ENCODE measurements at regions not wholly inside any gene's neighbourhood (a gene's known extent, or its start where the extent isn't known, plus 50 kb on each side); places are given as distances from the start of the nearest gene placed in this dataset.
"Not testable (repeated sequence)": the region's sequence is repeated elsewhere in the genome, so short reads cannot be mapped to it uniquely, and the experiment has no call there.

DNA sequence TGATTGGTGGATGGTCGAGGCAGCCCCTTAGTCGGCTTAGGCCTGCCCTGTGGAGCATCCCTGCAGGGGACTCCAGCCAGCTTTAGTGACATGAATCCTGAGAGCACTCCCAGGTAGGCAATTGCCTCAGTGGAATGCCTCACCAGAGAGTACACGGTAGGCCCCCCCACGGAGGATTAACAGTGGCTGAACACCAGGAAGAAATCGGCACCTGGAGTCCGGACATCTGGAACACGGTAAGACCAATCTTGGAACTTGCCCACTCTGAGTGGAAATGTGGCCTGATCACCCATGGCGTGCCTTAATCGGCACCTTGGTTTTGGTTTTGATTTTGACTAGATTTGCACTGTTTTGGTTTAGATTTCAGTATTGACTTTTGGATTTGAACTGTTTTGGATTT is 326.2 kb upstream of the NCKAP5 start (continued):
- TF ChIP-seq CREB1 (IDR thresholded peaks at IDR 0.05; ENCODE audit: low read depth) (no peak), EED (IDR thresholded peaks at IDR 0.05; ENCODE audit: low read depth) (no peak), ZNF207 (IDR thresholded peaks at IDR 0.05; ENCODE audit: borderline replicate concordance) (no peak), BMI1 (IDR thresholded peaks at IDR 0.05; ENCODE audit: borderline replicate concordance) (no peak), MYC (IDR thresholded peaks at IDR 0.05; ENCODE audit: insufficient read depth, insufficient read length, insufficient replicate concordance, low read length, severe bottlenecking) (no peak), POLR2AphosphoS5 (IDR thresholded peaks at IDR 0.05; ENCODE audit: low read length) (no peak), KDM1A (IDR thresholded peaks at IDR 0.05; ENCODE audit: borderline replicate concordance) (no peak), POU2F2 (IDR thresholded peaks at IDR 0.05; ENCODE audit: borderline replicate concordance, low read depth, low read length) (no peak)
- TF ChIP-seq, protein P1, sequence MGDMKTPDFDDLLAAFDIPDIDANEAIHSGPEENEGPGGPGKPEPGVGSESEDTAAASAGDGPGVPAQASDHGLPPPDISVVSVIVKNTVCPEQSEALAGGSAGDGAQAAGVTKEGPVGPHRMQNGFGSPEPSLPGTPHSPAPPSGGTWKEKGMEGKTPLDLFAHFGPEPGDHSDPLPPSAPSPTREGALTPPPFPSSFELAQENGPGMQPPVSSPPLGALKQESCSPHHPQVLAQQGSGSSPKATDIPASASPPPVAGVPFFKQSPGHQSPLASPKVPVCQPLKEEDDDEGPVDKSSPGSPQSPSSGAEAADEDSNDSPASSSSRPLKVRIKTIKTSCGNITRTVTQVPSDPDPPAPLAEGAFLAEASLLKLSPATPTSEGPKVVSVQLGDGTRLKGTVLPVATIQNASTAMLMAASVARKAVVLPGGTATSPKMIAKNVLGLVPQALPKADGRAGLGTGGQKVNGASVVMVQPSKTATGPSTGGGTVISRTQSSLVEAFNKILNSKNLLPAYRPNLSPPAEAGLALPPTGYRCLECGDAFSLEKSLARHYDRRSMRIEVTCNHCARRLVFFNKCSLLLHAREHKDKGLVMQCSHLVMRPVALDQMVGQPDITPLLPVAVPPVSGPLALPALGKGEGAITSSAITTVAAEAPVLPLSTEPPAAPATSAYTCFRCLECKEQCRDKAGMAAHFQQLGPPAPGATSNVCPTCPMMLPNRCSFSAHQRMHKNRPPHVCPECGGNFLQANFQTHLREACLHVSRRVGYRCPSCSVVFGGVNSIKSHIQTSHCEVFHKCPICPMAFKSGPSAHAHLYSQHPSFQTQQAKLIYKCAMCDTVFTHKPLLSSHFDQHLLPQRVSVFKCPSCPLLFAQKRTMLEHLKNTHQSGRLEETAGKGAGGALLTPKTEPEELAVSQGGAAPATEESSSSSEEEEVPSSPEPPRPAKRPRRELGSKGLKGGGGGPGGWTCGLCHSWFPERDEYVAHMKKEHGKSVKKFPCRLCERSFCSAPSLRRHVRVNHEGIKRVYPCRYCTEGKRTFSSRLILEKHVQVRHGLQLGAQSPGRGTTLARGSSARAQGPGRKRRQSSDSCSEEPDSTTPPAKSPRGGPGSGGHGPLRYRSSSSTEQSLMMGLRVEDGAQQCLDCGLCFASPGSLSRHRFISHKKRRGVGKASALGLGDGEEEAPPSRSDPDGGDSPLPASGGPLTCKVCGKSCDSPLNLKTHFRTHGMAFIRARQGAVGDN (IDR thresholded peaks at IDR 0.05): no peak
- TF ChIP-seq, protein P2, sequence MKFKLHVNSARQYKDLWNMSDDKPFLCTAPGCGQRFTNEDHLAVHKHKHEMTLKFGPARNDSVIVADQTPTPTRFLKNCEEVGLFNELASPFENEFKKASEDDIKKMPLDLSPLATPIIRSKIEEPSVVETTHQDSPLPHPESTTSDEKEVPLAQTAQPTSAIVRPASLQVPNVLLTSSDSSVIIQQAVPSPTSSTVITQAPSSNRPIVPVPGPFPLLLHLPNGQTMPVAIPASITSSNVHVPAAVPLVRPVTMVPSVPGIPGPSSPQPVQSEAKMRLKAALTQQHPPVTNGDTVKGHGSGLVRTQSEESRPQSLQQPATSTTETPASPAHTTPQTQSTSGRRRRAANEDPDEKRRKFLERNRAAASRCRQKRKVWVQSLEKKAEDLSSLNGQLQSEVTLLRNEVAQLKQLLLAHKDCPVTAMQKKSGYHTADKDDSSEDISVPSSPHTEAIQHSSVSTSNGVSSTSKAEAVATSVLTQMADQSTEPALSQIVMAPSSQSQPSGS (IDR thresholded peaks at IDR 0.05; ENCODE audit: low read length): no peak

DNA sequence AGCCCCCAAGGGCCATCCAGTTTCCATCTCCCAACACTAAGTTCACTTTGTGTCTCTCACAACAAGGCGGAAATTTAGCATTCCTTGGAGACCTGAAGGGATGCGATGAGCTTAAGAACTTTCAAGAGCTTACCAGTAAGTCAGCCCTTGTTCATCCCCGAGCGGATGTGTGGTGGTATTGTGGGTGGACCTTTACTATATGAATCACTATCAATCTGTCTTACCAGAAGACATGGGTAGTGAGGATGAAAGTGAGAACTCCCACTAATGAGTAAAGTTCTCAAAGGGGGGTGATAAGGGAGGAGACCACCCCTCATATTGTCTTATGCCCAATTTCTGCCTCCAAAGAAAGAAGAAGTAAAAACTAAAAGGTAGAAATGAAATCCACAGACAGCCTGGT is 329.6 kb upstream of the NCKAP5 start:
- H3K4me3 ChIP-seq; H3K27ac ChIP-seq (ENCODE audit: control insufficient read depth, insufficient read depth); H2AFZ ChIP-seq (ENCODE audit: control insufficient read depth, low read depth, low read length); DNase-seq (ENCODE audit: low read depth, low spot score); H3K9me3 ChIP-seq (replicated peaks; ENCODE audit: control insufficient read depth, insufficient read depth, low read length); ATAC-seq; RAD21 ChIA-PET (ENCODE audit: unreplicated experiment); H3K79me2 ChIP-seq (ENCODE audit: control insufficient read depth, insufficient read depth, low read length); FAIRE-seq; H4K20me1 ChIP-seq (ENCODE audit: control insufficient read depth, insufficient read depth); H3K9ac ChIP-seq (ENCODE audit: control insufficient read depth, insufficient read depth, low read length); H3K27me3 ChIP-seq (replicated peaks in 1 of 2; ENCODE audit: control insufficient read depth in 2 of 2, insufficient read depth in 2 of 2, low read length in 1 of 2); H3K36me3 ChIP-seq (ENCODE audit: control insufficient read depth in 2 of 2, insufficient read depth in 2 of 2, low read length in 1 of 2); intact Hi-C loops (cut with micrococcal nuclease; ENCODE audit: unreplicated experiment); BruUV-seq (replicated peaks); H3K4me2 ChIP-seq (ENCODE audit: control insufficient read depth, insufficient read depth); H3K4me1 ChIP-seq (ENCODE audit: control insufficient read depth, insufficient read depth, low read length): not testable (repeated sequence)
- in situ Hi-C loops (cut with MboI): loop anchor here (10.0 kb wide), 1 partner anchor 307 kb away; no protein-coding TSS in a partner anchor
- WGBS (ENCODE audit: insufficient coverage, insufficient replicate concordance, low lambda C conversion rate, missing lambda C conversion rate): 51% methylated on average over 4 of the region's 4 CpGs
- ChIA-PET POLR2A (interaction anchor here (0.6 kb wide), 1 partner anchor 804 kb away, joined by 6 read pairs; no protein-coding TSS in a partner anchor), SMC1A (ENCODE audit: uncharacterized antibody, unreplicated experiment) (interaction anchor here (1.5 kb wide), 1 partner anchor 440 kb away, joined by 3 read pairs; no protein-coding TSS in a partner anchor), CTCF (interaction anchor here (1.1 kb wide), 1 partner anchor 310 kb away, joined by 3 read pairs; no protein-coding TSS in a partner anchor)

Data from GM12878 (cell line).